K562 (cell line): ENCODE measurements at regions not wholly inside any gene's neighbourhood (a gene's known extent, or its start where the extent isn't known, plus 50 kb on each side); places are given as distances from the start of the nearest gene placed in this dataset.

Source experiments
- BRCA1 ChIP-seq, 2 experiments: fragments of 450-650 bp in 1 of 2; sonication (generic) in 1 of 2; formaldehyde crosslinking in 1 of 2; IDR thresholded peaks; 2 replicates each; pipeline versions ENCODE4 v1.5.0 to v1.6.1; 2017 to 2020; ENCODE audit warnings: mild to moderate bottlenecking in 1 of 2, missing genetic modification reagents in 1 of 2
- RFX5 ChIP-seq: IDR thresholded peaks from 2 replicates; pipeline ENCODE4 v1.6.1; 2011; ENCODE audit warnings: low read depth, mild to moderate bottlenecking, improper control_type of control experiment, low read length
- TGIF2 ChIP-seq: sonication (generic); formaldehyde crosslinking; IDR thresholded peaks from 2 replicates; pipeline ENCODE4 v1.8.1; 2022; ENCODE audit warnings: mild to moderate bottlenecking, missing genetic modification reagents, moderate library complexity
- ZFP30 ChIP-seq: fragments of 250-450 bp; sonication (Bioruptor Pico); IDR thresholded peaks from 2 replicates; pipeline ENCODE4 v1.8.0; 2022; ENCODE audit warnings: moderate library complexity, mild to moderate bottlenecking, inconsistent platforms, borderline replicate concordance
- ZNF274 ChIP-seq: IDR thresholded peaks from 2 replicates; pipeline ENCODE4 v1.6.1; 2011; ENCODE audit warnings: low read depth, mild to moderate bottlenecking, low read length, moderate library complexity, borderline replicate concordance

- TF ChIP-seq RFX5 (no peak), ZNF274 (no peak), BRCA1 (IDR thresholded peaks at IDR 0.05) (no peak), BRCA1 (CRISPR knock-in tag; IDR thresholded peaks at IDR 0.05) (no peak), TGIF2 (CRISPR knock-in tag) (no peak), ZFP30 (CRISPR knock-in tag) (no peak)
Measured at GRCh38 chr2:102891296-102891695, 129.5 kb downstream of the TMEM182 start.
